GM23248 (cell line): ENCODE measurements at regions not wholly inside any gene's neighbourhood (a gene's known extent, or its start where the extent isn't known, plus 50 kb on each side); places are given as distances from the start of the nearest gene placed in this dataset.

Experiments
- EZH2 ChIP-seq: fragments of 200-600 bp; sonication (generic); IDR thresholded peaks from 2 replicates; pipeline ENCODE4 v1.6.1; 2018; ENCODE audit warnings: antibody characterized with exemption, mild to moderate bottlenecking; ENCODE audit not compliant: insufficient read depth, poor library complexity, severe bottlenecking
- EZH2phosphoT487 ChIP-seq: fragments of 200-600 bp; sonication (generic); IDR thresholded peaks from 2 replicates; pipeline ENCODE4 v1.6.1; 2018; ENCODE audit warnings: antibody characterized with exemption, moderate library complexity, mild to moderate bottlenecking, low read depth; ENCODE audit not compliant: insufficient read depth

DNA sequence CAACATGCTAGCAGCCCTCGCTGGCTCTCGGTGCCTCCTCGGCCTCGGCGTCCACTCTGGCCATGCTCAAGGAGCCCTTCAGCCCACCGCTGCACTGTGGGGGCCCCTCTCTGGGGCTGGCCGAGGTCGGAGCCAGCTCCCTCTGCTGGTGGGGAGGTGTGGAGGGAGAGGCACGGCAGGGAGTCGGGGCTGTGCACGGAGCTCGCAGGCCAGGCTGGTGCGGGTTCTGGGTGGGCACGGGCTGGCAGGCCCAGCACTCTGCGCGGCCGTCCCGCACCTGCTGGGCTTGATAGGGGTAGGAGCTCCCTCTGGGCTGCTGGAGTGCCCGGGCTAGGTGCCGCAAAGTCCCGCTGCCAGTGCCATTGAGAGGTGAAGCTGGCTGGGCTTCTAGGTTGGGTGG, 251.0 kb downstream of the SQOR start:
- no peak for TF ChIP-seq EZH2phosphoT487
- no peak for TF ChIP-seq EZH2
